ENCODE measurements at regions not wholly inside any gene's neighbourhood (a gene's known extent, or its start where the extent isn't known, plus 50 kb on each side); places are given as distances from the start of the nearest gene placed in this dataset.

GRCh38 chr20:63102721-63103375 lies 96.1 kb upstream of the BHLHE23 start:
- TF ChIP-seq CTCF (IDR thresholded peaks at IDR 0.05) (no peak), EP300 (IDR thresholded peaks at IDR 0.05) (no peak), POLR2A (IDR thresholded peaks at IDR 0.05) (no peak), POLR2AphosphoS5 (IDR thresholded peaks at IDR 0.05) (no peak)
